ENCODE measurements at regions not wholly inside any gene's neighbourhood (a gene's known extent, or its start where the extent isn't known, plus 50 kb on each side); places are given as distances from the start of the nearest gene placed in this dataset.

DNA sequence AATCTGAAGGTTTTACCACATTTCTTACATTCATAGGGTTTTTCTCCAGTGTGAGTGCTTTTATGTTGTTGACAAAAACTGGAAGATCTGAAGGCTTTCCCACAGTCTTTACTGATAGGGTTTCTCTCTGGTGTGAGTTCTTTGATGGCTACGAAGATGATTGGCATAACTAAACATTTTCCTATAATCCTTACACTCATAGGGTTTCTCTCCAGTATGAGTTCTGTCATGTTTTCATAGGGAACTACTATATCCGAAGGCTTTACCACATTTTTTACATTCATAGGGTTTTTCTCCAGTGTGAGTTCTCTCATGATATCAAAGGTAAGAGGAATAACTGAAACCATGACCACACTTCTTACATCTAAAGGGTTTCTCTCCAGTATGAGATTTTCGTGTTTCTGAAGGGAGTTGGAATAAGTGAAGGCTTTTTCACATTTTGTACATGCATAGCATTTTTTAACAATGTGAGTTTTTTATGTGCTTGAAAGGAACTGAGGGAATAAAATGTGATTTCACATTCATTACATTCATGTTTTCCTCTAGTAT is 1987.7 kb downstream of the TP53TG3F start:
- TF ChIP-seq, protein P1, sequence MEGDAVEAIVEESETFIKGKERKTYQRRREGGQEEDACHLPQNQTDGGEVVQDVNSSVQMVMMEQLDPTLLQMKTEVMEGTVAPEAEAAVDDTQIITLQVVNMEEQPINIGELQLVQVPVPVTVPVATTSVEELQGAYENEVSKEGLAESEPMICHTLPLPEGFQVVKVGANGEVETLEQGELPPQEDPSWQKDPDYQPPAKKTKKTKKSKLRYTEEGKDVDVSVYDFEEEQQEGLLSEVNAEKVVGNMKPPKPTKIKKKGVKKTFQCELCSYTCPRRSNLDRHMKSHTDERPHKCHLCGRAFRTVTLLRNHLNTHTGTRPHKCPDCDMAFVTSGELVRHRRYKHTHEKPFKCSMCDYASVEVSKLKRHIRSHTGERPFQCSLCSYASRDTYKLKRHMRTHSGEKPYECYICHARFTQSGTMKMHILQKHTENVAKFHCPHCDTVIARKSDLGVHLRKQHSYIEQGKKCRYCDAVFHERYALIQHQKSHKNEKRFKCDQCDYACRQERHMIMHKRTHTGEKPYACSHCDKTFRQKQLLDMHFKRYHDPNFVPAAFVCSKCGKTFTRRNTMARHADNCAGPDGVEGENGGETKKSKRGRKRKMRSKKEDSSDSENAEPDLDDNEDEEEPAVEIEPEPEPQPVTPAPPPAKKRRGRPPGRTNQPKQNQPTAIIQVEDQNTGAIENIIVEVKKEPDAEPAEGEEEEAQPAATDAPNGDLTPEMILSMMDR (IDR thresholded peaks at IDR 0.05), result no peak
- no peak for TF ChIP-seq ZFX (IDR thresholded peaks at IDR 0.05; ENCODE audit: borderline replicate concordance)
